Left colon (tissue), 2 donors: ENCODE measurements at regions not wholly inside any gene's neighbourhood (a gene's known extent, or its start where the extent isn't known, plus 50 kb on each side); places are given as distances from the start of the nearest gene placed in this dataset.

Experiments used
- ATAC-seq: fragments of 200-7000 bp; cut with Tn5 transposase; one replicate; pipeline ENCODE4 v1.9.1; 2020; ENCODE audit warnings: mild to moderate bottlenecking, moderate library complexity
- DNase-seq, 2 donors: peaks; one replicate each; pipeline ENCODE4 v3.0.0-alpha.2; 2020
- intact Hi-C, 2 donors: fragments of 100-400 bp; cut with DNase I in 1 of 2; cut with micrococcal nuclease in 1 of 2; formaldehyde crosslinking; loops; one replicate each; pipeline versions ENCODE4 v1.11.2 to v1.14.0; 2022; cut with DNase I, micrococcal nuclease
- donor health status: DM: no; HTN: no; CAD: no.
- donor health status: DM: yes; HTN: yes; CAD: no.

DNA sequence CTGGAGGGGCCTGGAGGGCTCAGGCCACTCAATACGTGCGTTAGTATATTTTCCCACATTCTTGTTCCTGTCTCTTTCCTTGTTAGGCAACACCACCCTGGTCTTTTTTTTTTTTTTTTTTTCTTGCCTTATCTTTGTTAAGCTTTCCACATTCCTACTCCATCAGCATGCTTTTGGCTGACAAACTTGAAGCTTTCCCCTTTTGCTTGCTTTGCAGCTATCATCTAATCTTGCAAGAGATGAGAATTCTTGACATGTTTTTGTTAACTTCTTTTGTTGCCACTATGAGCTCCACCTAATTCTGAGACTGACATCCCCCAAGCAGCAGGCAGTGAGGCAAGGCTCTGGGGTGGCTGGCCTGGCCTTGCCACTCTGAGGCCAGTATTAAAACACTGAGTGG is 52.5 kb upstream of the NRP1 start:
- intact Hi-C loops: no loop called here
- DNase-seq (no peak), ATAC-seq (no peak)

DNA sequence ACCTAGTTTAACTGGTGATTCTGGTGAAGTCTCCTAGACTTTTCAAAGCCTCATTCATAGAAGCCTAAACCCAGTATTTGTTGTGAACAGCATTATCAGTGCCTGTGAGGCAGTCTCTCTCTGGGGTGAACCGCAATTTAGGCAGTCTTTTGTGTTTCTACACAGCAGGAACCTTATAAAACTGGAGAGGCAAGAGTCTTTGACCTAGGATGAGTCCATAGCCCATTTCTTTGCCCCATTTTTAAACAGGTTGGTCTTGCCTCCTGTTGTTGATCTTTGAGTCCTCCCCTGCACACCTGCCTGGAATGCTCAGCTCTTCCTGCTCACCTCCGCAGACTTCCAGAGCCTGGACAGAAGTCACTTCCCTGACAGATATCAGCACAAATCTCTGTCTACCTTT is 51.2 kb upstream of the NRP1 start:
- DNase-seq (no peak), ATAC-seq (no peak)
- intact Hi-C loops: no loop called here

DNA sequence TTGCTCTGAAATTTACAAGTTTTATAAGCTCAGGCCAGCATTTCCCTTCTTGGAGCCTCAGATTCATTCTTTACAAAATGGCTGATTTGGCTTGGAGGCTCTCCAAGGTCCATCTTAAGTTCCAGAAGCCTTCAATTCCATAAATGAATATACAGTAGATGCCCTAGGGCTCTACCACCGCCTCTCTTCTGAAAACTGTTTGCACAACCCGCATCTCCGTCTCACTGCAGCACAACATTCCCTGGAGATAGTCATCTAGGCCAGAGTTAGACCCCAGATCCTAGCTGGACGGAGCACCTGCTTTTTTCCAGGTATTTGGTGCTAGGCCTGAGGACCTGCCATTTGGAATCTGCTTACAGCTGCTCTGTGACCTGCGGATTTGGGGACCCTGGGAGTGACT is 50.5 kb upstream of the NRP1 start:
- intact Hi-C loops: no loop called here
- DNase-seq (no peak), ATAC-seq (no peak)
